ENCODE measurements at regions not wholly inside any gene's neighbourhood (a gene's known extent, or its start where the extent isn't known, plus 50 kb on each side); places are given as distances from the start of the nearest gene placed in this dataset.

DNA sequence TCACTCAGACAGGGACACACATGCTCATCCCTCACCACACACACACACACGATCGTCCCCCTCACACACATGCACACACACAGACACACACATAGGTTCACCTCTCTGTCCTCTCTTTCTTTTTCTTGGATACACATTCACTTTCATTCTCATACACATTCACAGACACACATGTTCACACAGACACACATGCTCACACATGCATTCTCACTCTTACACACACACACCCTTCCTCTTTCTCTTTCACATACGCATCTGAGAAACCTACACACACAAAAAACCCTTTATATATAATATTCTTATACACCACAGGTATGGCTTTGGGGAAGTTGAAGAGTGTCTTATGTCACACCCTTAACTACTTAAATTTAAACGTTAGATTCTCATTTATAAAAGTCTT is 248.6 kb upstream of the RUNX1 start:
- Mint-ChIP-seq H3K27ac (no peak overlapping the region), H3K27me3 (peaks cover 7 to 27% of the 10 kb centered on the region in 2 donors), H3K4me3 (no peak overlapping the region), H3K36me3 (peaks cover 0 to 4% (median 0%) of the 10 kb centered on the region in 3 donors), H3K4me1 (no peaks in the 10 kb centered on the region), H3K9me3 (no peaks in the 10 kb centered on the region)
- H3K36me3 ChIP-seq (ENCODE audit: insufficient read depth, low read length), result no peaks in the 10 kb centered on the region
- POLR2A ChIA-PET, result no interaction called here
- no peak overlapping the region for H3K27ac ChIP-seq (ENCODE audit: low read depth, low read length)
- H3K4me1 ChIP-seq (ENCODE audit: insufficient read depth, low read length), result no peaks in the 10 kb centered on the region
- no peaks in the 10 kb centered on the region for H3K9me3 ChIP-seq (ENCODE audit: low read length)
- CTCF ChIA-PET, result no interaction called here
- H3K27me3 ChIP-seq (ENCODE audit: insufficient read depth, low read length, poor library complexity, severe bottlenecking), result no peaks in the 10 kb centered on the region
- DNase-seq, result no peak
- no peak overlapping the region for H3K4me3 ChIP-seq (ENCODE audit: low read length)

DNA sequence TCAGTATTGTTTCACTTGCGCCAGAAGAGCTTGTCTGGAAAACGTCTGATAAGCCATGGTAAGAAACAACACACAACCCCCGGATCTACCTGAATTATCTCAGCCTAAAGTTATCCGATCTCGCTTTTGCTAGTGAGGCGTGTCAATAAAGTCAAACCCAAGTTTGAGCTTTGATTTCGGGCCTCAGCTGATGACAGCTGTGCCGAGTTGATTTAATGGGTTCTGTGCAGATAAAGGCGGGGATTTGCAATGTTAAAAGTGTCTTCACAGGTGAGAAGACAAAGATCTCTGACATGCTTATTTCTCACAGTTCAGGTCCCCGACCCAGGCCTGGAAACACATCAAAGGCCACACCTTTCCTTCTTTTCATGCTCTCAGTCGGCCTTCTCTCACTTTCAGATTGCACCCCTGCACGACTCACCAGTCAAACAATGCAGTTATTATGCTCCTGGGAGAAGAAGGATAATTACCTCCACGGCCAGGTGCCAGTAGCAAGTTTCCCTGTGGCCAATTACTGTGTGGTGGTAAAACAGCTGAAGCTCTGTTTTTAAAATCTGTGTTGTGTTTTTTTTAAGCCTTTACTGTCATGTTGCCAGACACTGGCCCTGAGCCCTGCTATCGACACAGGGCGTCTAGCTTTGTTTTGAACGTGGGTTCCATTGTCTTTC is 245.3 kb upstream of the RUNX1 start:
- no peak overlapping the region for H3K4me3 Mint-ChIP-seq
- H3K9me3 ChIP-seq (ENCODE audit: low read length), result no peaks in the 10 kb centered on the region
- H3K4me1 ChIP-seq (ENCODE audit: insufficient read depth, low read length), result no peaks in the 10 kb centered on the region
- peaks cover 5 to 10% of the 10 kb centered on the region in 2 donors for H3K27me3 Mint-ChIP-seq
- H3K36me3 ChIP-seq (ENCODE audit: insufficient read depth, low read length), result no peaks in the 10 kb centered on the region
- no peaks in the 10 kb centered on the region for H3K9me3 Mint-ChIP-seq
- no peak overlapping the region for H3K4me3 ChIP-seq (ENCODE audit: low read length)
- ChIA-PET POLR2A (interaction anchor here (0.6 kb wide), 1 partner anchor 71 kb away, joined by 5 read pairs; no protein-coding TSS in a partner anchor), CTCF (interaction anchor here (1.4 kb wide), 1 partner anchor 10 kb away, joined by 3 read pairs; no protein-coding TSS in a partner anchor)
- no peaks in the 10 kb centered on the region for H3K36me3 Mint-ChIP-seq
- H3K27ac ChIP-seq (ENCODE audit: low read depth, low read length), result no peak overlapping the region
- no peaks in the 10 kb centered on the region for H3K4me1 Mint-ChIP-seq
- no peaks in the 10 kb centered on the region for H3K27me3 ChIP-seq (ENCODE audit: insufficient read depth, low read length, poor library complexity, severe bottlenecking)
- DNase-seq, result no peak
- no peak overlapping the region for H3K27ac Mint-ChIP-seq

DNA sequence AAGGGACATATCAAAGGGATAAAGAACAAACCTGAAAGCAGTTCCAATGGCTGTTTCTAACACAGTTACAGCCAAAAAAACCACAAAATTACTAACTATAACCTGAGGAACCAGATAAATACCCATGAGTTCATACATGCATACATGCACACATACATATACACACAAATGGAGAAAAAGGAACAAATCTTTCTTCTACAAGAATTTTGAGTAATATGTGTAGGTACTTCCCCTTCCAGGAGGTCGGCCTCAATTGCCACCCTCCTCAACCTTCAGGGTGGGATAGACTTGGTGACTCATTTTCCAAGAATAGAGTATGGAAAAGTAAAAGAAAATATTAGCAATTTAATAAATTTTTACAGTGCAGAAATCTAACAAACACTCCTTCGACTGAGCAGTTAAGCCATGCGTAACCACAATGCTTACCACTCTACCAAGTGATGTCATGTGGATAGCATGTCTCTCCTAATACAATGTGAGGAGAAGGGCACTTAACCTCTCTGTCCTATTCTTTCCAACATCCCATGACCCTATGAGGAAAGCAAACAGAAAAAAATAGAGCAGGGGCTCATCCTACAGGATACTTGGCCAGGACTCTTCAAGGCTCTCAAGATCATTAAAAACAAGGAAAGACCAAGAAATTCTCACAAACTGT is 243.0 kb upstream of the RUNX1 start:
- H3K9me3 Mint-ChIP-seq, result peaks cover 6 to 14% (median 12%) of the 10 kb centered on the region in 5 donors
- peak overlapping the region in 1 of 8 donors; percentile 1 for H3K27ac Mint-ChIP-seq
- peaks cover 6% of the 10 kb centered on the region for H3K9me3 ChIP-seq (ENCODE audit: low read length)

DNA sequence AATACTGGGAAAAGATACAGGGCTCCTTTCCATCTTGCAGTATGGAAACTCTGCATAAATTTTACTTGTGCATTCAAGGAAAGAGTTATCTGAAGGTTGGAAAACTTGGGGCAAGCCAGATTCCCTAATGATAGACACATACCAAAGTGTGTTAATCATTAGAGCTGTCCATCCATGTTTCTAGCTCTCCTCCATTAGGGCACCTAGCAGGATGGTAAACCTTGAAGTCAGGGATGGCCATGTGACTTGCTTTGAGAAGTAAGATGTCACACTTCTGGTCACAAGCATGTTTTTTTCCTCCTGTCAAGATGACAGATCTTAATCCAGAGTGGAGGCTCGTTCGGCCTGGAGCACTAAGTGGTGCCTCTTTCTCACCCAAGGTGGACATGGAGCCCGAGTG is 241.9 kb upstream of the RUNX1 start:
- POLR2A ChIA-PET, result no interaction called here
- Histone ChIP-seq H3K27me3 (ENCODE audit: insufficient read depth, low read length, poor library complexity, severe bottlenecking) (no peaks in the 10 kb centered on the region), H3K4me3 (ENCODE audit: low read length) (no peak overlapping the region), H3K4me1 (ENCODE audit: insufficient read depth, low read length) (no peaks in the 10 kb centered on the region), H3K36me3 (ENCODE audit: insufficient read depth, low read length) (no peaks in the 10 kb centered on the region), H3K27ac (ENCODE audit: low read depth, low read length) (no peak overlapping the region), H3K9me3 (ENCODE audit: low read length) (peaks cover 7% of the 10 kb centered on the region)
- Mint-ChIP-seq H3K36me3 (peaks cover 0 to 23% (median 2%) of the 10 kb centered on the region in 3 donors), H3K4me3 (no peak overlapping the region), H3K27ac (no peak overlapping the region), H3K27me3 (peaks cover 2 to 15% of the 10 kb centered on the region in 2 donors), H3K4me1 (no peaks in the 10 kb centered on the region), H3K9me3 (peaks cover 6 to 19% (median 18%) of the 10 kb centered on the region in 5 donors)
- CTCF ChIA-PET, result no interaction called here
- no peak for DNase-seq

More for the DNA sequence above, 243.0 kb upstream of the RUNX1 start:
- Mint-ChIP-seq H3K4me3 (no peak overlapping the region), H3K36me3 (peaks cover 0 to 14% (median 2%) of the 10 kb centered on the region in 3 donors), H3K4me1 (no peaks in the 10 kb centered on the region), H3K27me3 (peaks cover 2 to 18% of the 10 kb centered on the region in 2 donors)
- Histone ChIP-seq H3K27ac (ENCODE audit: low read depth, low read length) (no peak overlapping the region), H3K36me3 (ENCODE audit: insufficient read depth, low read length) (no peaks in the 10 kb centered on the region), H3K4me1 (ENCODE audit: insufficient read depth, low read length) (no peaks in the 10 kb centered on the region), H3K4me3 (ENCODE audit: low read length) (no peak overlapping the region), H3K27me3 (ENCODE audit: insufficient read depth, low read length, poor library complexity, severe bottlenecking) (no peaks in the 10 kb centered on the region)
- ChIA-PET POLR2A (no interaction called here), CTCF (no interaction called here)
- no peak for DNase-seq

DNA sequence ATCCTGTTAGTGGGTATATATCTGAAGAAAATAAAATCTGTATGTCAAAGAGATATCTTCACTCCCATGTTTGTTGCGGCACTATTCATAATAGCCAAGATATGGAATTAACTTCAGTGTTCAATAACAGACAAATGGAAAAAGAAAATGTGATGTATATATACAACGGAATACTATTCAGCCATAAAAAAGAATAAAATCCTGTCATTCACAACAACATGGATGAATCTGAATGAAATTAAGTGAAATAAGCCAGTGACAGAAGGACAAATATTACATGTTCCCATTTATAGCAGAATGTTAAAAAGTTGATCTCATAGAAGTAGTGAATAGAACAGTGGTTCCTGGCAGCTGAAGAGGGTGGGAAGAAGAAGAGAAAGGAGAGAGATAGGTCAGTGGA is 239.1 kb upstream of the RUNX1 start:
- Histone ChIP-seq H3K9me3 (ENCODE audit: low read length) (peaks cover 7% of the 10 kb centered on the region), H3K27me3 (ENCODE audit: insufficient read depth, low read length, poor library complexity, severe bottlenecking) (no peaks in the 10 kb centered on the region), H3K4me1 (ENCODE audit: insufficient read depth, low read length) (no peaks in the 10 kb centered on the region), H3K36me3 (ENCODE audit: insufficient read depth, low read length) (no peaks in the 10 kb centered on the region), H3K27ac (ENCODE audit: low read depth, low read length) (no peak overlapping the region), H3K4me3 (ENCODE audit: low read length) (no peak overlapping the region)
- peaks cover 0 to 24% (median 2%) of the 10 kb centered on the region in 3 donors for H3K36me3 Mint-ChIP-seq
- DNase-seq, result no peak
- H3K27me3 Mint-ChIP-seq, result peaks cover 0 to 15% of the 10 kb centered on the region in 2 donors
- peaks cover 6 to 19% (median 18%) of the 10 kb centered on the region in 5 donors for H3K9me3 Mint-ChIP-seq
- POLR2A ChIA-PET, result no interaction called here
- no peak overlapping the region for H3K27ac Mint-ChIP-seq
- CTCF ChIA-PET, result no interaction called here
- no peaks in the 10 kb centered on the region for H3K4me1 Mint-ChIP-seq
- H3K4me3 Mint-ChIP-seq, result no peak overlapping the region

DNA sequence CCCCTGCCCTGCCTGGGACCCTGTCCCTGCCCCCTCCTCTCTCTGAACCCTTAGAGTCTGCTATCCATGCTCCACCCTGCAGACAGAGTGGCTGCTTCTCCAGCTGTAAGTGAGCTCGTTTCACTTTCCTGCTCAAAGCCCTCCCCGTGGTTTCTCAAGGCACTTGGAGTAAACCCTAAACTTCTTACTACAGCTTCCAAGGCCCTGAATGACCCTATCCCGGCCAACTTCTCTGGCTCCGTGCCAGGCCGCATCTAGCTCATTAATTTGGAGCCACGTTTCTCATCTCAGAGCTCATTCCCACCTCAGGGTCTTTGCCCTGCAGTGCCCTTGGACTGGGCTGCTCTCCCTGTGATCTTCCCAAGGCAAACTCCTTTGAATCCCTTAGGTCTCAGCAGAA is 235.1 kb upstream of the RUNX1 start:
- Histone ChIP-seq H3K4me1 (ENCODE audit: insufficient read depth, low read length) (no peaks in the 10 kb centered on the region), H3K27me3 (ENCODE audit: insufficient read depth, low read length, poor library complexity, severe bottlenecking) (no peaks in the 10 kb centered on the region), H3K27ac (ENCODE audit: low read depth, low read length) (no peak overlapping the region), H3K9me3 (ENCODE audit: low read length) (peaks cover 7% of the 10 kb centered on the region), H3K36me3 (ENCODE audit: insufficient read depth, low read length) (no peaks in the 10 kb centered on the region), H3K4me3 (ENCODE audit: low read length) (no peak overlapping the region)
- Mint-ChIP-seq H3K4me3 (no peak overlapping the region), H3K4me1 (no peaks in the 10 kb centered on the region), H3K27ac (no peak overlapping the region), H3K36me3 (peaks cover 0 to 24% (median 2%) of the 10 kb centered on the region in 3 donors), H3K27me3 (peaks cover 1 to 11% of the 10 kb centered on the region in 2 donors), H3K9me3 (peaks cover 6 to 19% (median 18%) of the 10 kb centered on the region in 5 donors)
- CTCF ChIA-PET, result interaction anchor here (1.2 kb wide), 1 partner anchor 11 kb away, joined by 3 read pairs; no protein-coding TSS in a partner anchor
- POLR2A ChIA-PET, result no interaction called here
- no peak for DNase-seq

DNA sequence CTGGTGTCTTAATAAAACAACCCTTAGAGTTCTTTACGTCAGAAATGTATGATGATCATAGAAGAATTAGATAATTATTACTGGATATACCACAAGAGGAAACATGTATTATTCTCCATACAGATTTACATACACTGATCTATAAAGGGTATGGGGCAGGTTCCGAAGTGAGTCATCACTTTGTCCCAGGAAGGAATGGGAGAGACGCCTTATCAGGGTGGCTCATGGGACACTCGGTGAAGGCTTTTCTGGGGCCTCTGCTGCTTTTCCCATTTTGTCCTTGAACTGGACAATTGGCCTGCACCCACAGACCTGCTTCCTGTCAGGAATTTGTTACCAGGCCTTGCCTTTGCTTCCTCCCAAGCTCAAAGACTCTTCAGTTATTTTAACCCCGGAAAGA is 233.8 kb upstream of the RUNX1 start:
- H3K4me3 Mint-ChIP-seq, result no peak overlapping the region
- H3K4me1 Mint-ChIP-seq, result no peaks in the 10 kb centered on the region
- POLR2A ChIA-PET, result no interaction called here
- Histone ChIP-seq H3K27ac (ENCODE audit: low read depth, low read length) (no peak overlapping the region), H3K9me3 (ENCODE audit: low read length) (peaks cover 7% of the 10 kb centered on the region), H3K4me1 (ENCODE audit: insufficient read depth, low read length) (no peaks in the 10 kb centered on the region), H3K27me3 (ENCODE audit: insufficient read depth, low read length, poor library complexity, severe bottlenecking) (no peaks in the 10 kb centered on the region), H3K36me3 (ENCODE audit: insufficient read depth, low read length) (no peaks in the 10 kb centered on the region), H3K4me3 (ENCODE audit: low read length) (no peak overlapping the region)
- no peak for DNase-seq
- no peak overlapping the region for H3K27ac Mint-ChIP-seq
- peaks cover 0 to 17% (median 2%) of the 10 kb centered on the region in 3 donors for H3K36me3 Mint-ChIP-seq
- CTCF ChIA-PET, result no interaction called here
- peaks cover 1 to 7% of the 10 kb centered on the region in 2 donors for H3K27me3 Mint-ChIP-seq
- H3K9me3 Mint-ChIP-seq, result peaks cover 3 to 15% (median 12%) of the 10 kb centered on the region in 5 donors

DNA sequence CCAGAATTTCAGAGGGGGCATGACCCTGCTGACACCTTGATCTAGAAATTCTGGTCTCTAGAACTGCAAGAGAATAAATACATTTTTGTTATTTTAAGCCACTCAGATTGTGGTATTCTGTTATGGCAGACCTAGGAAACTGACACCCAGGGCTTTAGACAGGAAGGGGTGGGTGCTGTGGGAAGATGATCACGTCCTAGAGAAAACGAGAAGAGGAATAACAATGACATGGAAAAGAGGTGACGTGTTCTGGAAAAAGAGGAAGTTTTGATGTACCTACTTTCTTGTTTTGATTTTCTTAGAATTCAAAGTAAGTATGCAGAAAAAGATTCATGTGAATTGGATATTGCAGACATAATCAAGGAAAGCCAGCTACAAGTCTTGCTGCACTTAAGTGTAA is 232.9 kb upstream of the RUNX1 start:
- Histone ChIP-seq H3K27ac (ENCODE audit: low read depth, low read length) (no peak overlapping the region), H3K4me1 (ENCODE audit: insufficient read depth, low read length) (no peaks in the 10 kb centered on the region), H3K27me3 (ENCODE audit: insufficient read depth, low read length, poor library complexity, severe bottlenecking) (no peaks in the 10 kb centered on the region), H3K9me3 (ENCODE audit: low read length) (no peaks in the 10 kb centered on the region), H3K36me3 (ENCODE audit: insufficient read depth, low read length) (no peaks in the 10 kb centered on the region), H3K4me3 (ENCODE audit: low read length) (no peak overlapping the region)
- Mint-ChIP-seq H3K36me3 (peaks cover 0 to 10% (median 0%) of the 10 kb centered on the region in 3 donors), H3K27ac (no peak overlapping the region), H3K4me1 (no peaks in the 10 kb centered on the region), H3K27me3 (peaks cover 1 to 3% of the 10 kb centered on the region in 2 donors), H3K4me3 (no peak overlapping the region), H3K9me3 (peaks cover 0 to 5% (median 3%) of the 10 kb centered on the region in 5 donors)
- DNase-seq, result no peak
- ChIA-PET POLR2A (no interaction called here), CTCF (no interaction called here)

Measured in CD8-positive, alpha-beta memory T cell (primary cell).